ENCODE measurements at regions not wholly inside any gene's neighbourhood (a gene's known extent, or its start where the extent isn't known, plus 50 kb on each side); places are given as distances from the start of the nearest gene placed in this dataset.

DNA sequence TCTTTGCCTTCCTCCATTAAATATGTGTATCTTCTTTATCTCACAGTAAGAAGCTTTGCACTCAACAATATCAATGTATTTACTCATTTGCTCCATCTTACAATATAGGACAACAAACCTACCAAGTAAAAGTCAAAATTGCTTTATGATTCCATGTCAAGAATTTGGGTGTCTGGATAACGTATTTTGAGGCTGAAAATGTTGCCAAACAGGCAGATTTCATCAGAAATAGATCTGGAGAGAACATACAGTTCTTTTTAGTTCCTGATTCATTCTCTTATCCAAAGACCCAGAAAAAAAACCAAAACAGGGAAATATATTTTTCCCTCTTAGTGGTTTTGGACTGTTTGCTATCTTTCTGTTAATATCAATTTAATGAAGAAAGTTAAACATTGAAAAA, 621.1 kb downstream of the STK39 start:
- DNase-seq (ENCODE audit: low read depth), result no peak
- TF ChIP-seq, protein P1, sequence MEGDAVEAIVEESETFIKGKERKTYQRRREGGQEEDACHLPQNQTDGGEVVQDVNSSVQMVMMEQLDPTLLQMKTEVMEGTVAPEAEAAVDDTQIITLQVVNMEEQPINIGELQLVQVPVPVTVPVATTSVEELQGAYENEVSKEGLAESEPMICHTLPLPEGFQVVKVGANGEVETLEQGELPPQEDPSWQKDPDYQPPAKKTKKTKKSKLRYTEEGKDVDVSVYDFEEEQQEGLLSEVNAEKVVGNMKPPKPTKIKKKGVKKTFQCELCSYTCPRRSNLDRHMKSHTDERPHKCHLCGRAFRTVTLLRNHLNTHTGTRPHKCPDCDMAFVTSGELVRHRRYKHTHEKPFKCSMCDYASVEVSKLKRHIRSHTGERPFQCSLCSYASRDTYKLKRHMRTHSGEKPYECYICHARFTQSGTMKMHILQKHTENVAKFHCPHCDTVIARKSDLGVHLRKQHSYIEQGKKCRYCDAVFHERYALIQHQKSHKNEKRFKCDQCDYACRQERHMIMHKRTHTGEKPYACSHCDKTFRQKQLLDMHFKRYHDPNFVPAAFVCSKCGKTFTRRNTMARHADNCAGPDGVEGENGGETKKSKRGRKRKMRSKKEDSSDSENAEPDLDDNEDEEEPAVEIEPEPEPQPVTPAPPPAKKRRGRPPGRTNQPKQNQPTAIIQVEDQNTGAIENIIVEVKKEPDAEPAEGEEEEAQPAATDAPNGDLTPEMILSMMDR (IDR thresholded peaks at IDR 0.05; ENCODE audit: insufficient read depth, low read depth, low read length, missing control alignments), result no peak
- H3K4me3 ChIP-seq (ENCODE audit: low read depth, low read length), result no peak overlapping the region

DNA sequence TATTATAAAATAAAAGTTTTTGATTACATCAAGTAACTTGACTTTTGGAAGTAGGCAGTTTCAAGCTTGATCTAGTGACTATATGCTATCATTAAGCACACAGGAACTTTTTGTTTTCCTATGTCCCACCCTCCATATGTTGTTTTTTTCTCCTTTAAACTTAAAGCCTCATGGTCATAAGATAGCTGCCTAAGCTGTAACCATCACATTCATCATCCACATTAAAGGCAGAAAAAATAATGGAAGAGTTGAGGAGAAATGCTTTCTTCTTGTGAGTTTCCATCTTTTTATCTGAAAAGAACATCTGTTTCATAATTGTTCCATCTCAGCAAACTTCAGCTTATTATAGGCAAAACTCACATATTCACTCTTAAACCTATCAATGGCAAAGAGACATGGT, 630.4 kb downstream of the STK39 start:
- H3K4me3 ChIP-seq (ENCODE audit: low read depth, low read length), result no peak overlapping the region

DNA sequence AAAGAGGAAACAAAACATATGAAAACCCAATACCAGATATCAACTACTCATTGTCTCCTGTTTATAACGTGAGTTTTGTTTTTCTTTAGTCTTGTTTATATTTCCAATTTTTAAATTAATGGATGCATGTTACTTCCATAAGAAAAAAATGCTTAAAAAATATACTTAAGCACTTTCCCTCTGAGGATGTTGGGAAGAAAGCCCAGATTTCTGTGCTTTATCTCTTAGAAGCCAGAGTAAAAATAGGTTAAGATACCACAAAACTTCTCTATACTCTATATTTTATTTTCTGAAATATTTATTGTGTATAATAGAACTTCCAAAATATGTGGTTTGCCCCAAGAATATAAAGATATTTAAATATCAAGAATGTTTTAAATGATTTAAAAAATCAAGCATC, 633.9 kb downstream of the STK39 start:
- no peak for DNase-seq (ENCODE audit: low read depth)
- no peak overlapping the region for H3K4me3 ChIP-seq (ENCODE audit: low read depth, low read length)
- TF ChIP-seq, protein P1 (IDR thresholded peaks at IDR 0.05; ENCODE audit: insufficient read depth, low read depth, low read length, missing control alignments), result no peak

More for the DNA sequence above, 630.4 kb downstream of the STK39 start:
- TF ChIP-seq, protein P1 (IDR thresholded peaks at IDR 0.05; ENCODE audit: insufficient read depth, low read depth, low read length, missing control alignments), result no peak
- no peak for DNase-seq (ENCODE audit: low read depth)

DNA sequence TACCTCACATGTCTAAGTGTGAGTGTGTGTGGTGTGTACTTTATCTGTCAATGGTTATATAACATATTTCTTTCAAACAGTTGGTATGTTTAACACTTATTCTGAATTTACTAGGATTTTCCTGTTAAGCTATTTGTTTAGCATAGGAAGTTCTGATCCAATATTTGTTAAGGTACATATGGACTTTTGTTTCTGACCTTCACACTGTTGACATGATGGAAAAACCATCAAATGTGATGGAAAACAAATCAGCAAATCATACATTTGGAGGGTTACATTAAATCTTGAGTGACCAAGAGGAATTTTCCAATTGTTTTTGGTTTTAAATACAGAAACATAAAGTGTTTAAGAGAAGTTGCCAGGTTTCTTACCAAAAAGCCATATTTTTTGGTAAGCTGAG, 638.9 kb downstream of the STK39 start:
- TF ChIP-seq, protein P1 (IDR thresholded peaks at IDR 0.05; ENCODE audit: insufficient read depth, low read depth, low read length, missing control alignments), result no peak
- no peak for DNase-seq (ENCODE audit: low read depth)
- H3K4me3 ChIP-seq (ENCODE audit: low read depth, low read length), result no peak overlapping the region

DNA sequence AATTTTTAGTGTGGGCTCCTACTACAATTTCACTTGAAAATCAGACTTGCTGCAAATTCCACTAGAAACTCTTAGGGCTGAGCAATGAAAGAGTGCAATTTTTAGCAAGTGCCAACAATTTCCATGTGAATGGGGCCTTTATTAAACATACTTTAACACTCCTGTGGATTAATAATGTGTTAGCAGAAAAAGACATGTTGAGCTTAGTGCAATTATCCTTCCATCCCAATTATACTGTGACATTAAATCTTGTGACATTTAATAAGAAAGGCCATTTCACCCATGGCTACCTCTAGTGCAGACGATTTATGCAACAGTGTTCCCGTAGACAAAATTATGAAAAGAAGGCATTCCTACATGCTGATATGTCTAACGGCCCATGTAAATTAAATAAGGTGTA, 639.7 kb downstream of the STK39 start:
- no peak for DNase-seq (ENCODE audit: low read depth)
- H3K4me3 ChIP-seq (ENCODE audit: low read depth, low read length), result no peak overlapping the region
- TF ChIP-seq, protein P1 (IDR thresholded peaks at IDR 0.05; ENCODE audit: insufficient read depth, low read depth, low read length, missing control alignments), result no peak

DNA sequence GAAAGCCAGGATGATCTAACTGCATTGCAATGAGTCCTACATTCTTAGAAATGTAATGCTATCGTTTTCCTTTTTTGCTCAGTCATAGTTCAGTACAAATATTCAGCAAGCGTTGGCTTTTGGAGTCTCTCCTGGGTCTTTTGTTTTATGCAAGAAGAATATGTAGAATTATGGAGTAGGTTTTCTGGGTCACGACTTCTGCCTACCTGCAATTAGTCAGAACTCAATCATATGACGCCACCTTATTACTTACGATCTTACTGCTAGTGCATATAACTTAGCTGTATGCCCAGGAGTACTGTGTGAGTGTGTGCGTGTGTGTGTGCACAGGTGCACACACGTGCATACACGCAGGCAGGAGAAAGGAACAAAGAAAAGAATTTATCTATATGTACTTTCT, 640.2 kb downstream of the STK39 start:
- no peak for DNase-seq (ENCODE audit: low read depth)
- no peak overlapping the region for H3K4me3 ChIP-seq (ENCODE audit: low read depth, low read length)
- TF ChIP-seq, protein P1 (IDR thresholded peaks at IDR 0.05; ENCODE audit: insufficient read depth, low read depth, low read length, missing control alignments), result no peak

- TF ChIP-seq, protein P1 (IDR thresholded peaks at IDR 0.05; ENCODE audit: insufficient read depth, low read depth, low read length, missing control alignments), result no peak
- no peak overlapping the region for H3K4me3 ChIP-seq (ENCODE audit: low read depth, low read length)
- DNase-seq (ENCODE audit: low read depth), result no peak
Measured at GRCh38 chr2:167602122-167602521, 645.3 kb downstream of the STK39 start.
